ENCODE measurements at regions not wholly inside any gene's neighbourhood (a gene's known extent, or its start where the extent isn't known, plus 50 kb on each side); places are given as distances from the start of the nearest gene placed in this dataset.

DNA sequence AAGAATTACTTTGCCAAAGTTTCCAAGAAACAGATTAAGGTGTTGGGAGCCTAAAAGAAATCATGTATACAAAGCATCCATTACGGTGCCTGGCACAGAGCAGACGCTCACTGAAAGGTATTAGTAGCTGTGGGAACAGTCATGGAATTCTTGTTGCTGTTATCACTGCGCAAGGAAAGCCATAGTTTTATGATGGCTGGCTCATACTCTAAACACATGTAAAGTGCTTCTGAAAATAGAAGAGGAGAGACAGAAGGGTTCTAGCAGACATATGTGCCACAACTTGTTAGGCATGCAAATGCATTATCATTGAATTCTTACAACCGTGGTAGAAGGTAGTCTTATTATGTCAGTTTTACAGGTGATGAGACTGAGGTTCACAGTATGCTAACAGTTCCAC, 112.4 kb downstream of the TENT5A start:
- no peaks in the 10 kb centered on the region for H3K9me2 ChIP-seq (ENCODE audit: insufficient read depth)
- Mint-ChIP-seq H3K27me3 (ENCODE audit: insufficient read depth, low read depth, poor library complexity) (no peaks in the 10 kb centered on the region), H3K9me3 (peaks cover 2% of the 10 kb centered on the region; the same call in 1 of the 3 replicates), H3K36me3 (ENCODE audit: low read depth) (no peaks in the 10 kb centered on the region), H3K4me1 (no peaks in the 10 kb centered on the region), H3K4me3 (no peak overlapping the region), H3K27ac (no peak overlapping the region)
- no peaks in the 10 kb centered on the region for H3K4me1 ChIP-seq (ENCODE audit: insufficient read depth)
- H3K36me3 ChIP-seq (ENCODE audit: insufficient read depth) = no peaks in the 10 kb centered on the region
- no peak overlapping the region for H3K4me3 ChIP-seq
- no peaks in the 10 kb centered on the region for H3K79me2 ChIP-seq (replicated peaks; ENCODE audit: insufficient read depth)
- H3F3A ChIP-seq (replicated peaks; ENCODE audit: low read depth) = no peaks in the 10 kb centered on the region
- no peaks in the 10 kb centered on the region for H3K27me3 ChIP-seq (ENCODE audit: insufficient read depth)
- no peak overlapping the region for H3K4me2 ChIP-seq
- no peak overlapping the region for H3K27ac ChIP-seq (ENCODE audit: low read depth)
- no peaks in the 10 kb centered on the region for H4K20me1 ChIP-seq (replicated peaks; ENCODE audit: insufficient read depth)
- DNase-seq (ENCODE audit: low spot score) (no peak), ATAC-seq (no peak)
- H2AFZ ChIP-seq = no peak overlapping the region
- TF ChIP-seq POLR2AphosphoS5 (IDR thresholded peaks at IDR 0.05; ENCODE audit: low read depth) = no peak
- no peak for TF ChIP-seq ZNF114 (CRISPR knock-in tag; IDR thresholded peaks at IDR 0.05)
- TF ChIP-seq STAT1 (IDR thresholded peaks at IDR 0.05; ENCODE audit: unreplicated experiment) = no peak
- TF ChIP-seq JUNB (IDR thresholded peaks at IDR 0.05; ENCODE audit: unreplicated experiment) = no peak
- no peak for TF ChIP-seq ZNF331 (CRISPR knock-in tag; IDR thresholded peaks at IDR 0.05; ENCODE audit: low read depth)
- no peak for TF ChIP-seq NANOG (IDR thresholded peaks at IDR 0.05; ENCODE audit: borderline replicate concordance)

DNA sequence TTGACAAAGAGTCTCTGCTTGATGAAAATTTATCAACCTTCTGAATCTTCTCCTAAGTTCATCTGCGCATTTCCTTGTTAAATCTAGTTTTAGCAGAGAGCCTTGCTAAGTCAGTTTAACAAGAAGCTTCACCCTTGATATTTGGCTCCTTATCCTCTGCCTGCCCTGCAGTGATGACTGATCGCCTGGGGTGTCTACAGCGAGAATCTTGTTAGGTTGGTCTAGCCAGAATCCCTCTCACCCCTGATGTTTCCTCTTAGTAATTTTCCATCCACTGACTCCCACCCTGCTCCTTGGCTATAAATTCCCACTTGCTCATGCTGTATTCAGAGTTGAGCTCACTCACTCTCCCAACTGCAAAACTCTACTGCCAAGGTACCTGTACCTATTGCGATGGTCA, 114.1 kb downstream of the TENT5A start:
- ATAC-seq (no peak), DNase-seq (ENCODE audit: low spot score) (no peak)
- no peaks in the 10 kb centered on the region for H3K36me3 Mint-ChIP-seq (ENCODE audit: low read depth)
- H3K9me3 Mint-ChIP-seq = peaks cover 2% of the 10 kb centered on the region; the same call in 1 of the 3 replicates
- Histone ChIP-seq H3K9me2 (ENCODE audit: insufficient read depth) (no peaks in the 10 kb centered on the region), H3K4me1 (ENCODE audit: insufficient read depth) (no peaks in the 10 kb centered on the region), H3F3A (replicated peaks; ENCODE audit: low read depth) (no peaks in the 10 kb centered on the region), H3K79me2 (replicated peaks; ENCODE audit: insufficient read depth) (no peaks in the 10 kb centered on the region), H3K27me3 (ENCODE audit: insufficient read depth) (no peaks in the 10 kb centered on the region), H3K4me3 (no peak overlapping the region), H3K27ac (ENCODE audit: low read depth) (no peak overlapping the region), H2AFZ (no peak overlapping the region), H3K36me3 (ENCODE audit: insufficient read depth) (no peaks in the 10 kb centered on the region), H4K20me1 (replicated peaks; ENCODE audit: insufficient read depth) (no peaks in the 10 kb centered on the region), H3K4me2 (no peak overlapping the region)
- no peaks in the 10 kb centered on the region for H3K27me3 Mint-ChIP-seq (ENCODE audit: insufficient read depth, low read depth, poor library complexity)
- no peak overlapping the region for H3K27ac Mint-ChIP-seq
- H3K4me3 Mint-ChIP-seq = no peak overlapping the region
- TF ChIP-seq CREB1 (CRISPR knock-in tag; IDR thresholded peaks at IDR 0.05; ENCODE audit: low read depth) (no peak), STAT1 (IDR thresholded peaks at IDR 0.05; ENCODE audit: unreplicated experiment) (no peak), POLR2AphosphoS5 (IDR thresholded peaks at IDR 0.05; ENCODE audit: low read depth) (no peak), ZNF331 (CRISPR knock-in tag; IDR thresholded peaks at IDR 0.05; ENCODE audit: low read depth) (no peak), ZNF114 (CRISPR knock-in tag; IDR thresholded peaks at IDR 0.05) (no peak), JUNB (IDR thresholded peaks at IDR 0.05; ENCODE audit: unreplicated experiment) (no peak), NANOG (IDR thresholded peaks at IDR 0.05; ENCODE audit: borderline replicate concordance) (no peak), EZH2phosphoT487 (IDR thresholded peaks at IDR 0.05; ENCODE audit: unreplicated experiment) (no peak)
- TF ChIP-seq, protein P1, sequence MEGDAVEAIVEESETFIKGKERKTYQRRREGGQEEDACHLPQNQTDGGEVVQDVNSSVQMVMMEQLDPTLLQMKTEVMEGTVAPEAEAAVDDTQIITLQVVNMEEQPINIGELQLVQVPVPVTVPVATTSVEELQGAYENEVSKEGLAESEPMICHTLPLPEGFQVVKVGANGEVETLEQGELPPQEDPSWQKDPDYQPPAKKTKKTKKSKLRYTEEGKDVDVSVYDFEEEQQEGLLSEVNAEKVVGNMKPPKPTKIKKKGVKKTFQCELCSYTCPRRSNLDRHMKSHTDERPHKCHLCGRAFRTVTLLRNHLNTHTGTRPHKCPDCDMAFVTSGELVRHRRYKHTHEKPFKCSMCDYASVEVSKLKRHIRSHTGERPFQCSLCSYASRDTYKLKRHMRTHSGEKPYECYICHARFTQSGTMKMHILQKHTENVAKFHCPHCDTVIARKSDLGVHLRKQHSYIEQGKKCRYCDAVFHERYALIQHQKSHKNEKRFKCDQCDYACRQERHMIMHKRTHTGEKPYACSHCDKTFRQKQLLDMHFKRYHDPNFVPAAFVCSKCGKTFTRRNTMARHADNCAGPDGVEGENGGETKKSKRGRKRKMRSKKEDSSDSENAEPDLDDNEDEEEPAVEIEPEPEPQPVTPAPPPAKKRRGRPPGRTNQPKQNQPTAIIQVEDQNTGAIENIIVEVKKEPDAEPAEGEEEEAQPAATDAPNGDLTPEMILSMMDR (conservative IDR thresholded peaks at IDR 0.05; ENCODE audit: low read depth in 2 of 2) = no peak
- TF ChIP-seq, protein P2, sequence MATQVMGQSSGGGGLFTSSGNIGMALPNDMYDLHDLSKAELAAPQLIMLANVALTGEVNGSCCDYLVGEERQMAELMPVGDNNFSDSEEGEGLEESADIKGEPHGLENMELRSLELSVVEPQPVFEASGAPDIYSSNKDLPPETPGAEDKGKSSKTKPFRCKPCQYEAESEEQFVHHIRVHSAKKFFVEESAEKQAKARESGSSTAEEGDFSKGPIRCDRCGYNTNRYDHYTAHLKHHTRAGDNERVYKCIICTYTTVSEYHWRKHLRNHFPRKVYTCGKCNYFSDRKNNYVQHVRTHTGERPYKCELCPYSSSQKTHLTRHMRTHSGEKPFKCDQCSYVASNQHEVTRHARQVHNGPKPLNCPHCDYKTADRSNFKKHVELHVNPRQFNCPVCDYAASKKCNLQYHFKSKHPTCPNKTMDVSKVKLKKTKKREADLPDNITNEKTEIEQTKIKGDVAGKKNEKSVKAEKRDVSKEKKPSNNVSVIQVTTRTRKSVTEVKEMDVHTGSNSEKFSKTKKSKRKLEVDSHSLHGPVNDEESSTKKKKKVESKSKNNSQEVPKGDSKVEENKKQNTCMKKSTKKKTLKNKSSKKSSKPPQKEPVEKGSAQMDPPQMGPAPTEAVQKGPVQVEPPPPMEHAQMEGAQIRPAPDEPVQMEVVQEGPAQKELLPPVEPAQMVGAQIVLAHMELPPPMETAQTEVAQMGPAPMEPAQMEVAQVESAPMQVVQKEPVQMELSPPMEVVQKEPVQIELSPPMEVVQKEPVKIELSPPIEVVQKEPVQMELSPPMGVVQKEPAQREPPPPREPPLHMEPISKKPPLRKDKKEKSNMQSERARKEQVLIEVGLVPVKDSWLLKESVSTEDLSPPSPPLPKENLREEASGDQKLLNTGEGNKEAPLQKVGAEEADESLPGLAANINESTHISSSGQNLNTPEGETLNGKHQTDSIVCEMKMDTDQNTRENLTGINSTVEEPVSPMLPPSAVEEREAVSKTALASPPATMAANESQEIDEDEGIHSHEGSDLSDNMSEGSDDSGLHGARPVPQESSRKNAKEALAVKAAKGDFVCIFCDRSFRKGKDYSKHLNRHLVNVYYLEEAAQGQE (IDR thresholded peaks at IDR 0.05; ENCODE audit: unreplicated experiment) = no peak
- TF ChIP-seq, protein P3, sequence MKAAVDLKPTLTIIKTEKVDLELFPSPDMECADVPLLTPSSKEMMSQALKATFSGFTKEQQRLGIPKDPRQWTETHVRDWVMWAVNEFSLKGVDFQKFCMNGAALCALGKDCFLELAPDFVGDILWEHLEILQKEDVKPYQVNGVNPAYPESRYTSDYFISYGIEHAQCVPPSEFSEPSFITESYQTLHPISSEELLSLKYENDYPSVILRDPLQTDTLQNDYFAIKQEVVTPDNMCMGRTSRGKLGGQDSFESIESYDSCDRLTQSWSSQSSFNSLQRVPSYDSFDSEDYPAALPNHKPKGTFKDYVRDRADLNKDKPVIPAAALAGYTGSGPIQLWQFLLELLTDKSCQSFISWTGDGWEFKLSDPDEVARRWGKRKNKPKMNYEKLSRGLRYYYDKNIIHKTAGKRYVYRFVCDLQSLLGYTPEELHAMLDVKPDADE (IDR thresholded peaks at IDR 0.05) = no peak
- no peaks in the 10 kb centered on the region for H3K4me1 Mint-ChIP-seq

Measured in GM23338 (cell line).